ENCODE measurements at regions not wholly inside any gene's neighbourhood (a gene's known extent, or its start where the extent isn't known, plus 50 kb on each side); places are given as distances from the start of the nearest gene placed in this dataset.
"Not testable (repeated sequence)": the region's sequence is repeated elsewhere in the genome, so short reads cannot be mapped to it uniquely, and the experiment has no call there.

GRCh38 chr9:720239-720881 is 121.1 kb upstream of the DMRT1 start:
- WGBS, 3 donors = 51 to 66% (median 56%) methylated on average over 5 of the region's 5 CpGs
- DNase-seq = no peak
- no peak overlapping the region for H3K4me3 ChIP-seq
- peak in 3 of 4 donors; percentile 67 to 75 (median 74) for ATAC-seq
- TF ChIP-seq CTCF (IDR thresholded peaks at IDR 0.05) = no peak
- H3K36me3 ChIP-seq (ENCODE audit: insufficient read depth in 1 of 2, low read depth in 1 of 2) = peaks cover 0 to 4% of the 10 kb centered on the region in 2 donors
- peak overlapping the region; percentile 50 for H3K27ac ChIP-seq
- H3K4me1 ChIP-seq = peaks cover 63% of the 10 kb centered on the region
- intact Hi-C loops (cut with DNase I) = loop anchor here in 1 of 2 donors (2.0 kb wide), 1 partner anchor 14 kb away; no protein-coding TSS in a partner anchor
- no peaks in the 10 kb centered on the region for H3K9me3 ChIP-seq
- H3K27me3 ChIP-seq (ENCODE audit: insufficient read depth in 3 of 3, low read length in 2 of 3) = no peaks in the 10 kb centered on the region

- intact Hi-C loops (cut with DNase I) = no loop called here
- DNase-seq = no peak
- no peaks in the 10 kb centered on the region for H3K9me3 ChIP-seq
- no peaks in the 10 kb centered on the region for H3K27me3 ChIP-seq (ENCODE audit: insufficient read depth in 3 of 3, low read length in 2 of 3)
- H3K4me1 ChIP-seq = peaks cover 43% of the 10 kb centered on the region
- peak overlapping the region; percentile 1 for H3K27ac ChIP-seq
- no peak for TF ChIP-seq CTCF (IDR thresholded peaks at IDR 0.05)
- peak in 2 of 4 donors; percentile 65 to 66 for ATAC-seq
- H3K4me3 ChIP-seq = no peak overlapping the region
- peaks cover 0 to 4% of the 10 kb centered on the region in 2 donors for H3K36me3 ChIP-seq (ENCODE audit: insufficient read depth in 1 of 2, low read depth in 1 of 2)
- 55 to 80% (median 57%) methylated on average over 7 of the region's 7 CpGs for WGBS, 3 donors
These were observed 119.0 kb upstream of the DMRT1 start for GRCh38 chr9:722388-722980.

GRCh38 chr9:724461-724860 is 117.0 kb upstream of the DMRT1 start:
- H3K4me3 ChIP-seq; H3K27ac ChIP-seq; H3K9me3 ChIP-seq; H3K36me3 ChIP-seq (ENCODE audit: insufficient read depth in 1 of 2, low read depth in 1 of 2); intact Hi-C loops (cut with DNase I); H3K27me3 ChIP-seq (ENCODE audit: insufficient read depth in 3 of 3, low read length in 2 of 3); ATAC-seq; DNase-seq: not testable (repeated sequence)
- peaks cover 36% of the 10 kb centered on the region for H3K4me1 ChIP-seq
- WGBS, 3 donors = 92 to 95% (median 93%) methylated on average over 14 of the region's 14 CpGs

- peaks cover 21% of the 10 kb centered on the region for H3K4me1 ChIP-seq
- 90 to 98% (median 95%) methylated on average over 4 of the region's 4 CpGs for WGBS, 3 donors
- no peak for TF ChIP-seq CTCF (IDR thresholded peaks at IDR 0.05)
- peaks cover 0 to 16% of the 10 kb centered on the region in 2 donors for H3K36me3 ChIP-seq (ENCODE audit: insufficient read depth in 1 of 2, low read depth in 1 of 2)
- ATAC-seq = no peak
- H3K27ac ChIP-seq = no peak overlapping the region
- DNase-seq = no peak
- no peak overlapping the region for H3K4me3 ChIP-seq
- no peaks in the 10 kb centered on the region for H3K27me3 ChIP-seq (ENCODE audit: insufficient read depth in 3 of 3, low read length in 2 of 3)
- intact Hi-C loops (cut with DNase I) = no loop called here
- H3K9me3 ChIP-seq = no peaks in the 10 kb centered on the region
These were observed 115.5 kb upstream of the DMRT1 start for GRCh38 chr9:726005-726404.

GRCh38 chr9:727767-728166 is 113.7 kb upstream of the DMRT1 start:
- no peak for TF ChIP-seq CTCF (IDR thresholded peaks at IDR 0.05)
- H3K4me1 ChIP-seq = peaks cover 6% of the 10 kb centered on the region
- no peak for ATAC-seq
- no peak overlapping the region for H3K4me3 ChIP-seq
- no peaks in the 10 kb centered on the region for H3K27me3 ChIP-seq (ENCODE audit: insufficient read depth in 3 of 3, low read length in 2 of 3)
- 63 to 77% (median 70%) methylated on average over 1 of the region's 1 CpG for WGBS, 3 donors
- intact Hi-C loops (cut with DNase I) = no loop called here
- peaks cover 4 to 32% of the 10 kb centered on the region in 2 donors for H3K36me3 ChIP-seq (ENCODE audit: insufficient read depth in 1 of 2, low read depth in 1 of 2)
- H3K27ac ChIP-seq = no peak overlapping the region
- no peaks in the 10 kb centered on the region for H3K9me3 ChIP-seq
- no peak for DNase-seq

All from psoas muscle (tissue), 7 donors.